ENCODE measurements at regions not wholly inside any gene's neighbourhood (a gene's known extent, or its start where the extent isn't known, plus 50 kb on each side); places are given as distances from the start of the nearest gene placed in this dataset.
A peak's percentile ranks its signal among the peaks of the same experiment; 100 is the strongest.
"Not testable (repeated sequence)": the region's sequence is repeated elsewhere in the genome, so short reads cannot be mapped to it uniquely, and the experiment has no call there.

DNA sequence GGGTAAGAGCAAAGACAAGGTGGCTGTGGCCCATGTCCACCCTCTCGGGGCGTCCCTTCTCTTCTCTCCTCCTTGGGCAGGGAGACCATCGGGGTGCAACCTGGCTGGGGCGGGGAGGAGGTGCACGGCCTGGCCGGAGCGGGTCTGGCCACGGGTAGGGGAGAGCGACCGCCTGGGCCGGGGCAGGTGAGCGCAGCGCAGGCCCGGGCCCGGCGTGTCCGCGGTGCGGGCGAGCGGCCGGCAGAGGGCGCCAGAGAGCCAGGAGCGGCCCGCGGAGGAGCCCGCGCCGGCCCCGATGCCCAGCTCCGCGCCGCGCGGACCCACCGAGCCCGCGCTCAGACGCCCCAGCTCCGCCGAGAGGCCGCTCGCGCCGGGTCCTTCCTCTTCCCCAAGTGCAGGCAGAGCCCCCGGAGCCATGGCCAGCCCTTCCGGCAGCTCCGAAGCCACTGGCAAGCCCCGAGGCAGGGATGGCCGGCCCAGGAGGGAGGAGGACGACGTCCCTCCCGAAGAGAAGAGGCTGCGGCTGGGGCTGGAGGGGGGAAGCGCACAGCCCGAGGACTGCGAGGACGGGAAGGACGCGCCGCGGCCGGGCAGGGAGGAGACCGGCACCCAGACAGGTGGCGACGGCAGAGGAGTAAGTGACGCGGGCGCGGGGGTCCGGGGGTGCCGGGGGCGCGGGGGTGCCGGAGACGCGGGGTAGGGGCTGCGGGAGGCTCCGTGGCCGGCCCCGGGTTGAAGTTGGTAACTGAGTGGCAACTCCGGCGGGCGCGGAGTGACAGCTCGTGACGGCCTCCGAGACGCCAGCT is 142.1 kb upstream of the EEF2KMT start:
- not testable (repeated sequence) for H3K9me3 Mint-ChIP-seq, H3K36me3 Mint-ChIP-seq, H3K4me1 Mint-ChIP-seq, H3K27ac Mint-ChIP-seq
- Mint-ChIP-seq H3K27me3 (peaks cover 27% of the 10 kb centered on the region), H3K4me3 (peak overlapping the region; percentile 72)

DNA sequence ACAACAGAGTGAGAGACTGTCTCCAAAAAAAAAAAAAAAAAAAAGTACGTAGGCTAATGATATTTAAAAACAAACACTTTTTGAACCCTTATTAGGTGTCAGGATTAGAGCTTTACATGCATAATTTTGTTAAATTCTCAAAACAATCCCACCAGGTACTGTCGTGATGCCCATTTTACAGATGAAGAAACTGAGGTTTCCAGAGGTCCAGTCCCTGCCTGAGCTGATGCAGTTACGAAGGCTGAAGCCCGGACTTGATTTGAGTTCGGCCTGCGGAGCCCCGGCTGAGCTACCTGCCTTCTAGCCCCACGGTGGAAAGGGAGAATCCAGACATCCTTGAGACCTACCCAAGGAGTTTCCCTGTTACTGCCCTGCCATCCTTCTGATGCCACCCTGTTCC is 137.5 kb upstream of the EEF2KMT start:
- H3K4me3 Mint-ChIP-seq, result no peak overlapping the region
- no peaks in the 10 kb centered on the region for H3K9me3 Mint-ChIP-seq
- peaks cover 23% of the 10 kb centered on the region for H3K27me3 Mint-ChIP-seq
- no peaks in the 10 kb centered on the region for H3K36me3 Mint-ChIP-seq
- no peak overlapping the region for H3K27ac Mint-ChIP-seq
- peaks cover 4% of the 10 kb centered on the region for H3K4me1 Mint-ChIP-seq

DNA sequence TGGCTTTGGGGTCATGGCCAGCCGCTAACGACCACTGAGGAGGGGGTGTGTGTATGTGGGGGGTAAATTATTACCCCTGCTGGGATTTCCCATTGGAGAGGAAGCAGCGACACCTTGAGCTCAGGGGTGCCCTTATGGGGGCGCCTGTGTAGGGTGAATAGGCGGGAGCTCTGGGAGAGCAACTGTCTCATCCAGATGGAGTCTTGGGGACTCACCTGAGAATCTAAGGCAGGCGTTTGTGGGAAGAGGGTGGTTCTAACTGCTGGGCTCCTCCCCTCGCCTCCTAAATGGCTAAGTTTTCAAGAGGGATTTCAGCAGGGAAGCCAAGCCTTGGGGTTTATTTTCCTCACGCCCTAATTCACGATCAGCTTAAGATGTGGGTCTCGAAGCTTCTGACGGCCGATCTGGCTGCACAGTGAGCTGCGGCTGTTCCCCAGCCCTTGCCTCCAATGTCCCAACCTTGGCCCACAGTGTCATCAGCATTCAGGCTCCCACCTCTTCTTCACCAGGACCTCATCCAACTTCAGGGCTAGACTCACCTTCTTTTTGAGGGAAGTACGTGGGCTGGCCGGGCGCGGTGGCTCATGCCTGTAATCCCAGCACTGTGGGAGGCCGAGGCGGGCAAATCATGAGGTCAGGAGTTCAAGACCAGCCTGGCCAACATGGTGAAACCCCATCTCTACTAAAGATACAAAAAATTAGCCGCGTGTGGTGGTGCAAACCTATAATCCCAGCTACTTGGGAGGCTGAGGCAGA is 136.9 kb upstream of the EEF2KMT start:
- no peak overlapping the region for H3K4me3 Mint-ChIP-seq
- no peaks in the 10 kb centered on the region for H3K36me3 Mint-ChIP-seq
- H3K9me3 Mint-ChIP-seq, result no peaks in the 10 kb centered on the region
- H3K27me3 Mint-ChIP-seq, result peaks cover 23% of the 10 kb centered on the region
- H3K27ac Mint-ChIP-seq, result no peak overlapping the region
- H3K4me1 Mint-ChIP-seq, result peaks cover 4% of the 10 kb centered on the region

DNA sequence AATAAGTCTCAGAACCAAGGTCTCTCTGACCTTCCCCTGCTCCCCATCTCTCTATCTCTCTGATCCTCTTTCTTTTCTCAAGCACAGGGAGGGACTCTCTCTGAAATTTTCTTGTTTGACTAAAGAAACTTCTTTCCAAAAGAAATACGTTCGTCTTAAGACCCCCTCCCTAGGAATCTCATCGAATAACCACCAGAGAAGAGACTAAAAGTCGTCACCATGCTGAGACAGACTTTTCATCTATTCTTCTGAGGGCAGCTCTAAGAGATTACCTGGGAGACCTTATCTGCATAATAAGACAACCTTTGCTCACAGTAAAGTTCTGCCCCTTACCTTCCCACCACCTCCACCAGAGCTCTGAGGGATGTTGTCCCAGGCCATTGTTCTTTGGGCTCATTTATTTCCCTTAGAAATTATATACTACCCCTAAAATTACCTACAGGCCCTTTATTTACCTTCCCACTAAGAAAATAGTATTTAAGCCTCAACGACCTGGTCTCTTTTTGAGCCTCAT is 133.7 kb upstream of the EEF2KMT start:
- Mint-ChIP-seq H3K27me3 (peaks cover 15% of the 10 kb centered on the region), H3K36me3 (no peaks in the 10 kb centered on the region), H3K27ac (no peak overlapping the region), H3K4me1 (no peaks in the 10 kb centered on the region), H3K9me3 (no peaks in the 10 kb centered on the region), H3K4me3 (no peak overlapping the region)

DNA sequence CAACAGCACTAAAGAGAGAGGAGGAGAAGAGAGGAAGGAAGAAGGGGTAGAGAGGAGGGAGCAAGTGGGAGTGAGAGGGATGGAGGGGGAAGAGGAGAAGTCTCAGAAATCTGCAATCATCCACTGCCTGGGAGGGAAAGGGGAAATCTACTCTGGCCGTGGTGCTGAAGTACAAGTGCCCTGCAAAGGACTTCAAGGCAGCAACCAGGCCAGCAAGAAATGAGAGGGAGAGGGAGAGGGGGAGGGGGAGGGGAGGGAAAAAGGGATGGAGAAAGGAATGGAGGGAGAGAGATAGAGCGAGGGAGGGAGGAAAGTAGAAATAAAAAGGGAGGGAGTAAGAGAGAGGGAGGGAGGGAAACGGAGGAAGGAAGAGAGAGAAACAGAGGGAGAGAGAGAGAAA is 130.8 kb upstream of the EEF2KMT start:
- no peaks in the 10 kb centered on the region for H3K9me3 Mint-ChIP-seq

DNA sequence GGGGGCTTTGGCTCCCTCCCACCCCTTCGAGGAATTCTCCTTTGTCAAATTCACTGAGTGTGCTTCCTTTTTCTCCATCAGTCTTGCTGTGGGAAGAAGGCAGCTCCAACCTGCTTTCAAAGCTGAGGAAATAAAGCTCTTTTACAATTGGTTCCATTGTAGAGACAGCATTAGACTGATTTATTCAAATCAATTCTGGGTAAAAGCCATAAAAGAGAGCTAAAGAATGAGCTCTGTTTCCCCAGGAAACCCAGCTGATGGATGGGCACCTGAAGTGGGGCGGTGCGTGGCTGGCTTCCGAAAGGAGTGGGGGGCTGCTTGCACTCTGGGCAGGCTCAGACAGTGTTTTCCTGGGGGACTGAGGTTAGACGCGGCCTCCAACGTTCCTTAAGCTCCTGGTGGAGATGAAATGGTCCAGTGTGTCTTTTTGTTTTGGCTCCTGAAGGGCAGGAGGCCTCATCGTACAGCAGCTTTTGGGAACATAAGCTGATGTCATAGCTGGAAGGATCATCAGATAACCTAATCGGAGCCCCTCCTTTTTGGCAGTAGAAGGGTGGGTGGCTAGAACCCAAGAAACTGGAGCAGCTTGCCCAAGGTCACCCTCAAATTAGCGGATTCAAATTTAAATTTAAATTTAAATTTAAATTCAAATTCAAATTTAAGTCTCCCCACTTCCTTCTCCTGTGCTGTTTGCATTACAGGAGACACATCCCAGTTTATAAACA is 128.5 kb upstream of the EEF2KMT start:
- Mint-ChIP-seq H3K4me1 (no peaks in the 10 kb centered on the region), H3K4me3 (no peak overlapping the region), H3K27me3 (peaks cover 17% of the 10 kb centered on the region), H3K36me3 (no peaks in the 10 kb centered on the region), H3K9me3 (no peaks in the 10 kb centered on the region), H3K27ac (no peak overlapping the region)

More for the DNA sequence above, 130.8 kb upstream of the EEF2KMT start:
- no peak overlapping the region for H3K4me3 Mint-ChIP-seq
- H3K4me1 Mint-ChIP-seq, result no peaks in the 10 kb centered on the region
- H3K27ac Mint-ChIP-seq, result no peak overlapping the region
- H3K27me3 Mint-ChIP-seq, result peaks cover 17% of the 10 kb centered on the region
- no peaks in the 10 kb centered on the region for H3K36me3 Mint-ChIP-seq

DNA sequence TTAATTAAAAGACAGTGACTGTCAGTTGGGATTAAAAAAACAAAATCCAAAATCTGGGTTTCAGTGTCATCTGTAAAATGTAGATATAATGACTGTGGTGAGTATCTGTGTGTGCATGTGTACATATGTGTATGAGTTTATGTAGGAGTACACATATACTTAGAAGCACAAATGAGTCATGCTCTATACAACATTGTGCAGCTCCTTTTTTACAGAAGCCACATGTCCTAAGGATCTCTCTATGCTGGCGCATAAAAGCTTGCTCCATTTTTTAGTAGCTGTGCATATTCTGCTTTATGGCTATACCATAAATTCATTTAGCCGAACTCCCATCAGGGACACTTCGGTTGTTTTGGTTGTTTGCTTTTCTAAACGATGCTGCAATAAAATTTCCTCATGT is 125.2 kb upstream of the EEF2KMT start:
- no peaks in the 10 kb centered on the region for H3K36me3 Mint-ChIP-seq
- H3K4me1 Mint-ChIP-seq, result no peaks in the 10 kb centered on the region
- no peak overlapping the region for H3K27ac Mint-ChIP-seq
- H3K9me3 Mint-ChIP-seq, result no peaks in the 10 kb centered on the region
- H3K27me3 Mint-ChIP-seq, result peaks cover 16% of the 10 kb centered on the region
- H3K4me3 Mint-ChIP-seq, result no peak overlapping the region

DNA sequence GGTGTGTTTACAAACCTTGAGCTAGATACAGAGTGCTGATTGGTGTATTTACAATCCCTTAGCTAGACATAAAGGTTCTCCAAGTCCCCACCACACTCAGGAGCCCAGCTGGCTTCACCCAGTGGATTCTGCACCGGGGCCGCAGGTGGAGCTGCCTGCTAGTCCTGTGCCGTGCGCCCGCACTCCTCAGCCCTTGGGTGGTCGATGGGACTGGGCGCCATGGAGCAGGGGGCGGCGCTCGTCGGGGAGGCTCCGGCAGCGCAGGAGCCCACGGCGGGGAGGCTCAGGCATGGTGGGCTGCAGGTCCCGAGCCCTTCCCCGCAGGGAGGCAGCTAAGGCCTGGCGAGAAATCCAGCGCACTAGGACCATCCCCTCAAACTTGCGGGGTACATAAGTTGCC is 124.2 kb upstream of the EEF2KMT start:
- not testable (repeated sequence) for H3K9me3 Mint-ChIP-seq, H3K27ac Mint-ChIP-seq, H3K4me3 Mint-ChIP-seq, H3K36me3 Mint-ChIP-seq, H3K4me1 Mint-ChIP-seq
- peaks cover 12% of the 10 kb centered on the region for H3K27me3 Mint-ChIP-seq

DNA sequence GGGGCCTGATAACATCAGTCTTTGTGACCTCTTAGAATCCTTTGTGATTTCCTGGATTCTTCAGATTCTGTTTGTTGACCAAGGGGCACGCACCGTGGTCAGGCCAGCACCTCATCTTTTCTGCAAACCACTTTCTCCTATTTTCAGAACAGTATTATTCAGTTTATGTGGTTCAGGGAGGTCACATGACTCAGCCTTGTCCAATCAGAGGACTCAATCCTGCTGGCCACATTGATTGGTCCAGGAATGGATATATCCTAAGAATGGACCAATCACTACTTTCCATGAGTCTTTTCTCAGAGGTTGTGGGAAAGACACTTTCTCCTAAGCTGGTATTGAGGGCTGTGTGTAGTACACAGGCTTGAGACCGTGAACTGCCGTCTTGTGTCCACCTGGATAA is 123.1 kb upstream of the EEF2KMT start:
- H3K27ac Mint-ChIP-seq, result no peak overlapping the region
- no peaks in the 10 kb centered on the region for H3K9me3 Mint-ChIP-seq
- H3K4me3 Mint-ChIP-seq, result no peak overlapping the region
- no peaks in the 10 kb centered on the region for H3K36me3 Mint-ChIP-seq
- peaks cover 14% of the 10 kb centered on the region for H3K27me3 Mint-ChIP-seq
- no peaks in the 10 kb centered on the region for H3K4me1 Mint-ChIP-seq

DNA sequence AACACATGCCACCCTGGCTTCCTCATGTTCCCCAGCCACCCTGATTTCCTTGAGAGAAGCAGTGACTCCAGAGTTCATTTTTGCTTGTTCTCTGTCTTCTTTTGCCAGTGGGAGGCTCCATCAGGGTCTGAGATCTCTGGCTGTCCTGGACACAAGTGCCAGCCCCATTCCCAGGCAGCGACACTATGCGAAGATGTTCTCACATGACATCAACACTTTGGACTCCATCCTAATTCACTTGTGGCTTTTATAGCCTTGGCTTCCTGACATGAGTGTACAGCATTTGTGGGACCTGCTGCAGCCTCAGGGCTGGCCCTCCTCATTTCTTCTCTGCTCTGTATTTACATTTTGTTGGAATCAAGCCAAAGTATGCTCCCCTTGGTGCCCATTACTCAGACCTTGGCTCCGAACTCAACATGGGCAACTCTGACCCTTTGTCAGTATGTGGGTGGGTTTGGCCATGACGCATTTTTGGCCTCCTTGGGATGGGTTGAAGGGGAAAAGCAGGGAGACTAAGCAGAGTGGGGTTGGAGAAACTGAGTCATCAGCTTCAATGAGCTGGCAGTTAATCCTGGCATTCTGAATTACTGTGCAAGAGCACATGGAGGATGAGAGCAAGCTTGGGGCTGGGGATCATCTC is 119.0 kb upstream of the EEF2KMT start:
- Mint-ChIP-seq H3K4me3 (no peak overlapping the region), H3K9me3 (no peaks in the 10 kb centered on the region), H3K27me3 (peaks cover 21% of the 10 kb centered on the region), H3K4me1 (no peaks in the 10 kb centered on the region), H3K27ac (no peak overlapping the region), H3K36me3 (no peaks in the 10 kb centered on the region)

DNA sequence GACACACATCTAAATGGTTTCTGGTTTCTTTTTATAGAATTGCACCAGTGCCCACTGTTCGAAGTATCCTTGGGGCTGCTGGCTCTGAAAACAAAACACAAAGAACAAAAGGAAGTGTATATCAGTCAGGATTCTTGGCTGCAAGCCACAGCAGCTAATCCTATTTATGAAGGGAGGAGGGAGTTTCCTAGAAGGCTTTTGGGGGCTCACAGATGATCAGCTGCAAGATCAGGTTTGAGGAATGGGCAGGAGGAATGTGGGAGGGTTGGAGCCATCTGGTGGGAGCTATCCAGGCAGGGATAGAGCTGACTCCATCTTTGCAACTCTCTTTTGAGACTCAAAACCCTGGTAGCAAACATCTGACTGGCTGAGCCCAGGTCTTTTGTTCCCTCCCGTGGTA is 118.3 kb upstream of the EEF2KMT start:
- peaks cover 22% of the 10 kb centered on the region for H3K27me3 Mint-ChIP-seq
- no peaks in the 10 kb centered on the region for H3K36me3 Mint-ChIP-seq
- no peaks in the 10 kb centered on the region for H3K4me1 Mint-ChIP-seq
- H3K9me3 Mint-ChIP-seq, result no peaks in the 10 kb centered on the region
- H3K27ac Mint-ChIP-seq, result no peak overlapping the region
- H3K4me3 Mint-ChIP-seq, result no peak overlapping the region

DNA sequence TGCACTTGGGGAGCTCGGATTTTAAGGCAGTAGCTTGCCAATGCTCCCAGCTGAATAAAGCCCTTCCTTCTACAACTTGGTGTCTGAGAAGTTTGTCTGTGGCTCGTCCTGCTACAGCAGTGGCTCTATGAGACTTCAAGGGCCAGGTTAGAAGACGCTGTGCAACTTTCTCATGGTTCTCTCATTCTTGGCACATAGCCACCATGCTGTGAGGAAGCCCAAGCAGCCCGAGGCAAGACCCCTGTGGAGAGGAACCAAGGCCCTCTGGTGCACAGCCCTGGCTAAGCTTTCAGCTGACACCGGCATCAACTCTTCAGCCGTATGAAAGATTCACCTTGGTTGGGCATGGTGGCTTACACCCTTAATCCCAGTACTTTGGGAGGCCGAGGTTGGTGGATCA is 116.9 kb upstream of the EEF2KMT start:
- Mint-ChIP-seq H3K27me3 (peaks cover 24% of the 10 kb centered on the region), H3K36me3 (no peaks in the 10 kb centered on the region), H3K4me1 (no peaks in the 10 kb centered on the region), H3K27ac (no peak overlapping the region), H3K4me3 (no peak overlapping the region), H3K9me3 (no peaks in the 10 kb centered on the region)

DNA sequence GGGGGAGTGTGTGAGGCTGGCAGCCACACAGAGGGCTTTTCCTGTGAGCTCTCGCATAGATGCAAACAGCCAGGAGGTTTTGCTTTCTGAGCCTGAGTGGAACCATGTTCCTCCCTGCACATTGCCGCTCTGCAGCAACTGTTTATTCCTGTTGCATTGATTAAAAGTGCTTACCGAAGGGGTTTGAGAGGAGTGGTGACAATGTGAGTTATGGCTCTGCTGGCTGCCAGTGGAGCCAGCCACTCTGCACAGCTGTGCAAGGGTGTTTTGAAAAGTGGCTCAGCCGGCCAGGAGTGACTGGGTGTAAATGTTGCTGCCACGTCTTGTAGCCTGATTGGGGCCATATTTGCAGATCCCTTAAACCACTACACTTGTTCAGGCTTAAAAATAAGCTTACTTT is 114.9 kb upstream of the EEF2KMT start:
- not testable (repeated sequence) for H3K27ac Mint-ChIP-seq, H3K4me3 Mint-ChIP-seq, H3K4me1 Mint-ChIP-seq, H3K36me3 Mint-ChIP-seq, H3K9me3 Mint-ChIP-seq
- peaks cover 21% of the 10 kb centered on the region for H3K27me3 Mint-ChIP-seq

DNA sequence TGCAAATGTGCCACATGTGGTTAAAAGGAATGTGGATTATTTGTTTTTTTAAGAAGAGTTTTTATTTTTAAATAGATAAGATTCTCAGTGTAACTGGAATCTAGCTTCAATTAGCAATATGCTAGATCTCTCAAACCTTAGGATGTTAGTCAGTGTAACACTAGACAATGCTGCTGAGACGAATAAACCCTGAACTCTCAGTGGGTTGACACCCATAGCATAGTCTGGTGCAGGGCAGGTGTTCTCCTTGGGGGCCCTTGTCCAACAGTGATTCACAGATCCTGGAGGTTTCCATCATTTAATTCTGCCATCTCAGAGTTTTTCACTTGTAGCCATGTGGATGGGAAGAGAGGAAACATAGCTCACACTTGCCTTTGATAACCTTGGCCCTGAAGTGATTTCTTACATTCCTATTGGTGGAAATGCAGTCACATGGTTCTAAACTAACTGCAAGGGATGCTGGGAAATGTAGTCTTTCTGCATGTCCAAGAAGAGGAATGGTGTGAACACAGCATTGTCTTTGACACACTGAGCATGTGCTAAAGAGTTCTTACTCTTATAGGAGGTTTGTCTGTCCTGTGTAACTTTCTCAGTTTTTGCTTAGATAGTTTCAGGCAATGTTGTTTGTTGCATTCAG is 110.4 kb upstream of the EEF2KMT start:
- H3K4me3 Mint-ChIP-seq, H3K27ac Mint-ChIP-seq, H3K4me1 Mint-ChIP-seq, H3K27me3 Mint-ChIP-seq, H3K36me3 Mint-ChIP-seq, H3K9me3 Mint-ChIP-seq: not testable (repeated sequence)

DNA sequence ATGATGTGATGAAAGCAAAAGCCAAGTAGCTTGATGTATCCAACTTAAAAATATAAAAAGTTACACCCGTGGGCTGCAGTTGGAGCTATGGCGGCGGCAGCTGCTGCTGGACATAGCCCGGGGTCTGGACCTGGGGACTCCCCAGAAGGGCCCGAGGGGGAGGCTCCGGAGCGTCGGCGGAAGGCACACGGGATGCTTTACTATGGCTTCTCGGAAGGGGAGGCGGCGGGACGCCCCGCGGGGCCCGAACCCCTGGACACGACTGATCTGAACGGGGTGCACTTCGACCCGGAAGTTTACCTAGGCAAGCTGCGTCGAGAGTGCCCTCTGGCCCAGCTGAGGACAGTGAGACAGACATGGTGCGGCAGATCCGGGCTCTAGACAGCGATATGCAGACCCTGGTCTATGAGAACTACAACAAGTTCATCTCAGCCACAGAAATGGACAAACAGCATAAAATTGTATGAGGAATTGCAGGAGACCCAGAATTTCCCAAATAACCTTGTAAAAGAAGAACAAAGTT is 109.5 kb upstream of the EEF2KMT start:
- H3K9me3 Mint-ChIP-seq, result no peaks in the 10 kb centered on the region
- peaks cover 5% of the 10 kb centered on the region for H3K27me3 Mint-ChIP-seq
- H3K4me1 Mint-ChIP-seq, result no peaks in the 10 kb centered on the region
- no peak overlapping the region for H3K4me3 Mint-ChIP-seq
- H3K36me3 Mint-ChIP-seq, result no peaks in the 10 kb centered on the region
- H3K27ac Mint-ChIP-seq, result no peak overlapping the region

All from activated naive CD4-positive, alpha-beta T cell treated with anti-CD3 and anti-CD28 coated beads, Interleukin-2, amount 50 U/mL, for 24 hours (primary cell).